ENCODE measurements at regions not wholly inside any gene's neighbourhood (a gene's known extent, or its start where the extent isn't known, plus 50 kb on each side); places are given as distances from the start of the nearest gene placed in this dataset.

DNA sequence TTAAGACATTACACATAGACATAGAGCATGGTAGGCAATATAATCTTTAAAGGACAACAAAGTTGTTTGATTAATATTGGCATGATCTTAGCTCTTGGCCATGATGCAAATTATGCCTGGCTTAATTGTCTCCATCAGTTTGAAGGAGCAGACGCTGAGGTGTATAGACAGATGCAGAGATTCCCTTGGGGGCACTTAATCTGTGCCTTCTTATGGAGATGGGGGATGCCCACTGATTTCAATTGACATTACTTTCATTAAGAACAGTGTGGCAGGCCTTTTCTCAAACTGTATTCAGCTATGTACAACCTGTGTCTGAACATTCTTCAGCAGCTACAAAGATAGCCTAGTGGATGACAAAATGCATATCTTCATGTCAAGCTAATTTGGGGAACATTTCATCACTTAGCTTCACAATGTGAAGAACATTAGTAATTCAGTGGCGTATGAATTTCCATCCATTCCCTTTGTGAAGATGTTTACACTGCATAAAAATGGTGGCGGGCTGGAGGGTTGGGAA is 85.3 kb upstream of the MYCBP2 start:
- H3K4me3 Mint-ChIP-seq = no peak overlapping the region
- no peak for DNase-seq
- H3K4me1 Mint-ChIP-seq = no peaks in the 10 kb centered on the region
- no peaks in the 10 kb centered on the region for H3K9me3 Mint-ChIP-seq
- H3K27ac Mint-ChIP-seq = no peak overlapping the region
- H3K27me3 Mint-ChIP-seq = no peaks in the 10 kb centered on the region
- intact Hi-C loops (cut with micrococcal nuclease) = no loop called here
- no peaks in the 10 kb centered on the region for H3K36me3 Mint-ChIP-seq (ENCODE audit: low read depth)

DNA sequence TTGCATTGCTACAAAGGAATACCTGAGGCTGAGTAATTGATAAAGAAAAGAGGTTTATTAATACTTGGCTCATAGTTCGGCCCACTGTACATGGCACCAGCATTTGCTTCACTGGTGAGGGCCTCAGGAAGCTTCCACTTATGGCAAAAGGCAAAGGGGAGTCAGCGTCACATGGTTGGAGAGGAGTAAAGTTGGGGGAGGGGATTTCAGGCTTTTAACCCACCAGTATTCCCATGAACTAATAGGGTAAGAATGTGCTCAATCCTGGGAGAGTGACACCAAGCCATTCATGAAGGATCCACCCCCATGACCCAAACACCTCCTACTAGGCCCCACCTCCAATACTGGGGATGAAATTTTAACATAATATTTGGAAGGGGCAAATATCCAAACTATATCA is 82.5 kb upstream of the MYCBP2 start:
- H3K4me3 Mint-ChIP-seq = no peak overlapping the region
- no peaks in the 10 kb centered on the region for H3K4me1 Mint-ChIP-seq
- no peaks in the 10 kb centered on the region for H3K36me3 Mint-ChIP-seq (ENCODE audit: low read depth)
- no peak for DNase-seq
- intact Hi-C loops (cut with micrococcal nuclease) = no loop called here
- H3K27ac Mint-ChIP-seq = no peak overlapping the region
- no peaks in the 10 kb centered on the region for H3K27me3 Mint-ChIP-seq
- no peaks in the 10 kb centered on the region for H3K9me3 Mint-ChIP-seq

DNA sequence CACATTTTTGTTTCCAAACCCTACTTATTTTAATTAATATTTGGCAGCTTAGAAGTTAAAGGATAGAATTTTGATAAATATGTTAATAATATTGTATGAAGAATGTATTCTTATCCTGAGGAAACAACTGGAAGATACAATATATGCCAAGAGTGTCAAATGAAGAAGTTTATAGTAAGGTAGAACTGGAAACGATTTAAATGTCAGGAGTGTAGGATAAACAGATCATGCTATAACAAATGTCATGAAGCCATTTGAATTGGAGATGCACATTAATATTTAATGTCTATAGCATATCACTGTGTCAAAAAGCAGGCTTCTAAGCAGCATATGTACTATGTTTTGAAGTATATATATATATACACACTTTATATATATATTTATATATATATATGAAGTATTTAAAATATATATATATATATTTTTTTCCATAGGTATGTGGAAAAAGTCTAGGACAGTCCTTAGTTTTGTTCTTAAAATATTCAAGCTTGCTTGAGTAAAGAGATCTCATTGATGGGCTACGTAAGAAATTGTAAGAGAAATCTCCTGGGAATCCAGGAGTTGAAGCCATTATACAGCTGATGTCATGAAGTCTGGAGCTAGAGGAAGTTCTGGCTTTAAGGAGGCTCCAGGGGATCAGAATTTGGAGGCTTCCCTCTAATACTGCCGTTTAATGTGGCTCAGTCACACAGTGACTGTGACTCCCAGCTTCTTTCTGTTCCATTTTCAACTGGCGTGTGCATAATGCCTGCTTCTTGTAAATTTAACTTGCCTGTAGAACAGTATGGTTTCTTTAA is 79.9 kb upstream of the MYCBP2 start:
- H3K4me1 Mint-ChIP-seq = no peaks in the 10 kb centered on the region
- H3K27me3 Mint-ChIP-seq = peaks cover 2% of the 10 kb centered on the region
- no peaks in the 10 kb centered on the region for H3K36me3 Mint-ChIP-seq (ENCODE audit: low read depth)
- peaks cover 1% of the 10 kb centered on the region for H3K9me3 Mint-ChIP-seq
- H3K27ac Mint-ChIP-seq = no peak overlapping the region
- intact Hi-C loops (cut with micrococcal nuclease) = no loop called here
- H3K4me3 Mint-ChIP-seq = no peak overlapping the region
- DNase-seq = no peak

DNA sequence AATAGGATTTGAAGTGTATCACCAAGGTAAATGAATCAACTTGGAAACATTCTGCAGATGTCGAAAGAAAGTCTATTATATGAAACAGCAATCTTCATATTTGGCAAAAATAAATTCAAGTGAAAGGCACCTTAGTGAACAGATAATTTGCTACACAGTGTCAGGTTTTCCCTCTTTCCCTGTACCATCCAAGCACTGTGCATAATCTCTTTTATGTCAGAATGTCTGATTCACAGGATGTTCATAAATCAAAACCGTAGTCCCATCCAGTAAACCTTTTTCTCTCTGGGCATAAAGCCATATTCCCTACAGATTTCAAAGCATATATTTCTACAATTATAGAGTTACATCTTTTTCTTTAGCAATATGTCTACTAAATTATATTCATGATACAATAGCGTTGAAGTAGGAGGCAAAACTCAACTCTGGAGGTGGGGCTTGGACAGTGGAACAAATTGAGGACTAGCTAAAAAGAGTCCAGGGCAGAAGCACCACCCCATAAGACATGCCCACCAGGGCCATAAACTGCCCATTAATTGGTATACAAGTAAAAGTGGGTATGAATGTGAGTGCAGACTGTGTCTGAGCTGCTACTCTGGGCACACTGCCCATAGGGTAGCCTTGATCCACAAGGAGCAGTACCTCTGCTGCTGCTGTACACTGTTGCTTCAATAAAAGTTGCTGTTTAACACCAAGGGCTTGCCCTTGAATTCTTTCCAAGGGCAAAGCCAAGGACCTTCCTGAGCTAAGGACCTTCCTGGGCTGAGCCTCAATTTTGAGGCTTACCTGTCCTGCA is 72.1 kb upstream of the MYCBP2 start:
- Mint-ChIP-seq H3K4me1 (no peaks in the 10 kb centered on the region), H3K9me3 (peaks cover 8% of the 10 kb centered on the region), H3K27ac (no peak overlapping the region), H3K4me3 (no peak overlapping the region), H3K36me3 (ENCODE audit: low read depth) (no peaks in the 10 kb centered on the region), H3K27me3 (peaks cover 20% of the 10 kb centered on the region)
- intact Hi-C loops (cut with micrococcal nuclease) = no loop called here
- DNase-seq = no peak

DNA sequence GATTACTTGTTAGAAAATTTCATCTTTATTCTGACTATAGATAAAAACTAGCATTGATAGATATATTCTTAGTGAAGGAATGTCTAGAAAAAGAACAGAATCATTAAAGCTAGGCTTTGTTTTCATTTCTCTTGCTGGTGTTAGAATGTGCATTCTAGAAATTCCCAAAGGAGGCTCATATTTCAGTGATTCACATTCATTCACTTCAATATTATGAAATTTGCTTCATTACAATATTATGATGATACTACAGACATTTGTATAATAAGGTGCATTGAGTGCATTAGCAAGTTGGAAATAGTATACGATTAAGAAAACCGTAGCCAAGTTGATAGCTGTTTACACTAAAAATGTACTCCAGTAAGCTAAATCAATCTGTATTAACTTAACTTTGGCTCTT is 70.7 kb upstream of the MYCBP2 start:
- intact Hi-C loops (cut with micrococcal nuclease) = no loop called here
- peaks cover 7% of the 10 kb centered on the region for H3K4me1 Mint-ChIP-seq
- no peaks in the 10 kb centered on the region for H3K36me3 Mint-ChIP-seq (ENCODE audit: low read depth)
- H3K9me3 Mint-ChIP-seq = peaks cover 8% of the 10 kb centered on the region
- peaks cover 20% of the 10 kb centered on the region for H3K27me3 Mint-ChIP-seq
- DNase-seq = no peak
- no peak overlapping the region for H3K4me3 Mint-ChIP-seq
- no peak overlapping the region for H3K27ac Mint-ChIP-seq

DNA sequence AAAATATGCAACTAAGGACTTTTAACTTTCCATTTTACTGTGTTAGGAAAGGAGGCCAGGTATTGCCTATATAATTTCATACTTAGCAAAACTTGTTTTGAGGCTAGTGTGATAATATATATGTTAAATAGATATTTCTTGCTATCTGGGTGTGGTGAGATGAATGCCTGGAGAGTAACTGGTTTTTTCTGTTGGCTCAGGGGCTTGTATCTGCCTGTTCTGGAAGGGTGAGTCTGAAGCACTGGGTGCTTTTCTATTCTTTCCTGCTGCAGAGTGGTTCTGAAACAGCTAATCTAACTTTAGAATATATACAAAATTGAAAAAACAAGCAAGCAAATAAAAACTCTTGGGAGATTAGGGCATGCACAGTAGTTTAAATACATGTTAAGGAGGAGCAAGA is 64.6 kb upstream of the MYCBP2 start:
- Mint-ChIP-seq H3K27ac (no peak overlapping the region), H3K36me3 (ENCODE audit: low read depth) (no peaks in the 10 kb centered on the region), H3K4me1 (peaks cover 12% of the 10 kb centered on the region), H3K4me3 (no peak overlapping the region), H3K27me3 (peaks cover 24% of the 10 kb centered on the region), H3K9me3 (peaks cover 3% of the 10 kb centered on the region)
- no peak for DNase-seq
- intact Hi-C loops (cut with micrococcal nuclease) = no loop called here

DNA sequence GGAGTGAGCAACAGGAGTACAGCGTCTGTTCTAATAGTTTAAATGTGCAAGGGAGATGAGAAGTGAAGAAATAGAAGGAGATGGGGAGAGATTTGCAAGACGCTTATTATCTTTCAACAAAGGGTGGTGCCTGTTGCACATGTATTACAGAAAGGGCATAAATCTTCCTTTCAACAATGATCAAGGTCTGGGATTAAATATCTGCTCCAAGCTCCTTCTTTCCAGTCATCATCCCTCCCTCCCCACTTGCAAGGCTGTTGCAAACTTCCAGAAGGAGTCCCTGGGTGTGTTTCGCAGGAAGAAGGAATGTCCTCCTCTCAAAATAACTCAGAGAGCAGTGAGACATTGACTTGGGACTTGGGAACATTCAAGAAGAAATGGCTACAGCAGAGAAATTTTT is 63.5 kb upstream of the MYCBP2 start:
- peaks cover 12% of the 10 kb centered on the region for H3K4me1 Mint-ChIP-seq
- H3K4me3 Mint-ChIP-seq = no peak overlapping the region
- no peak for DNase-seq
- H3K27me3 Mint-ChIP-seq = peaks cover 25% of the 10 kb centered on the region
- intact Hi-C loops (cut with micrococcal nuclease) = no loop called here
- peaks cover 3% of the 10 kb centered on the region for H3K9me3 Mint-ChIP-seq
- H3K27ac Mint-ChIP-seq = no peak overlapping the region
- H3K36me3 Mint-ChIP-seq (ENCODE audit: low read depth) = no peaks in the 10 kb centered on the region

DNA sequence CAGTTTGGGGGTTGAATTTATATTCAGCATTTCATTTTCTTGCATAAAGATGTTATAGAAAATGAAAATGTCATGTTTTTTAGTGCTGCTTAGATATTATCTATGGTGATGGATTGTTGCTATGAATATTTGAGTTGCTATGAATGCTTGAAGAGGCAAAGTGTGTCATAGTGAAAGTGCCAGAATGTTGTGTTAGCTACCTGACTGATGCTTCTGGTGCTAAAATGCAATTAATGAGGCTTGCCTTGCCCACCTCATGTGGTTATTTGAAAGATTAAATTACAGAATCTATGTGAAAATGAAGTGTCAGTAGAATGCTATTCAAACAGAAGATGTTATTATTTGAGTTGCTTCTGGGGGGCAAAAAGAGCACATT is 62.7 kb upstream of the MYCBP2 start:
- no peak overlapping the region for H3K27ac Mint-ChIP-seq
- H3K4me3 Mint-ChIP-seq = no peak overlapping the region
- H3K36me3 Mint-ChIP-seq (ENCODE audit: low read depth) = no peaks in the 10 kb centered on the region
- peaks cover 27% of the 10 kb centered on the region for H3K27me3 Mint-ChIP-seq
- H3K4me1 Mint-ChIP-seq = peaks cover 12% of the 10 kb centered on the region
- H3K9me3 Mint-ChIP-seq = peaks cover 3% of the 10 kb centered on the region
- intact Hi-C loops (cut with micrococcal nuclease) = loop anchor here (5.0 kb wide), 3 partner anchors 38 to 88 kb away; no protein-coding TSS in a partner anchor
- no peak for DNase-seq

DNA sequence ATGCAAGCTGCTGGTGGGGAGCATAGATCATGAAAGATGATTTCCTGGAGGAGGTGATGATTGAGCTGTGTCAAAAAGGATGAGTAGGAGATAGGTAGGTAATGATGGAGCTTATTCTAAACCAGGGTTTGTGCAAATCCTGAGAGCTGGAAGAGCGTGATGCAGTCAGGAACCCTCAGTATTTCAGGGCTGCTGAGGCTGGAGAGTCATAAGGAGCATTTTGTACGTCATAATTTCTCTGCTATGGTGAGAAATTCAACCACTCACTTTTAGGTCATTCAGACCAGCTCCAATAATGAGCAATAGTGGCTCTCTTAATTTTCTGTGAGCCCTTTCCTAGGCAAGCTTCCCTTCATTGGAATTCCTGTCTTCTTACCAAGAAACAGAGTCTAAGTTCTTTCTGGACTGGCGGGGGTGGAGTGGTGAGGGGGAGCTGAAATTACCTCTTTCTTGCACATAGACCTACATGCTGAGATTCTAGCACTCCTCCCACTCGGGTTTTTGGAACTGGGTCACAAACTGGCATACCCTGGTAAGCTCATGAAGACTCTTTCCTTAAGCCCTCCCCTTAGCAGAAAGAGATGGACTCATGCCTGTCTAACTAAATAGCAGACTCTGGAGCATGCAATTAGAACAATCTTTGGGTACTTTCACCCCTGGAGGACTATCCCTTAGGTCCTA is 62.2 kb upstream of the MYCBP2 start:
- H3K4me3 Mint-ChIP-seq = no peak overlapping the region
- H3K9me3 Mint-ChIP-seq = peaks cover 3% of the 10 kb centered on the region
- no peak for DNase-seq
- H3K4me1 Mint-ChIP-seq = peaks cover 12% of the 10 kb centered on the region
- H3K27me3 Mint-ChIP-seq = peaks cover 30% of the 10 kb centered on the region
- H3K36me3 Mint-ChIP-seq (ENCODE audit: low read depth) = no peaks in the 10 kb centered on the region
- peak overlapping the region; percentile 9 for H3K27ac Mint-ChIP-seq
- intact Hi-C loops (cut with micrococcal nuclease) = loop anchor here (5.0 kb wide), 3 partner anchors 38 to 88 kb away; no protein-coding TSS in a partner anchor

DNA sequence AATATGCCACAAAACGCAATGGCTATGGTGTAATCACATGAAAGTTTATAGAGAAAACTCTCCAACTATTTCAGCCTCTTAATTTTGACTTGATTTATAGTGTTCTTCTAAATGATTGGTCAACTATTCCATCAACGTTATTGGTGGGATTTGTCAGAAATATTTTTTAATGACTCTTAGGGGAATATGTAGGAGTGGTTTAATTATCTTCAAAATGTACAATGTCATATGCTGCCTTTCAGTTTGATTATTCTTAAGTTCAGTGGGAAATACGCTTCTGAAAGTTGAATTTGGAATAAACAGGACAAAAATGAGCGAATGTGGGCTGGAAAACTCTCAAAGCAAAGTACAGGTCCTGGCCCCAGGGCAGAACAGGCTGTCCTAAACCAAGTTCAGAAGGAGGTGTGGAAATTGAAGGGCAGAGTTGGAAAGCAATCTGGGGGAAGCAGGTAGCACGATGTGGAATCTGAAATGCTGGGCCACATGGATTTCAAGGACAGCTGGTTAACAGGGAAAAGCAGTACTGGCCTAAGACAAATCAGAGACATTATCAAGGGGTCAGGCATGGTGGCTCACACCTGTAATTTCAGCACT is 60.8 kb upstream of the MYCBP2 start:
- Mint-ChIP-seq H3K4me3 (no peak overlapping the region), H3K36me3 (ENCODE audit: low read depth) (no peaks in the 10 kb centered on the region)

DNA sequence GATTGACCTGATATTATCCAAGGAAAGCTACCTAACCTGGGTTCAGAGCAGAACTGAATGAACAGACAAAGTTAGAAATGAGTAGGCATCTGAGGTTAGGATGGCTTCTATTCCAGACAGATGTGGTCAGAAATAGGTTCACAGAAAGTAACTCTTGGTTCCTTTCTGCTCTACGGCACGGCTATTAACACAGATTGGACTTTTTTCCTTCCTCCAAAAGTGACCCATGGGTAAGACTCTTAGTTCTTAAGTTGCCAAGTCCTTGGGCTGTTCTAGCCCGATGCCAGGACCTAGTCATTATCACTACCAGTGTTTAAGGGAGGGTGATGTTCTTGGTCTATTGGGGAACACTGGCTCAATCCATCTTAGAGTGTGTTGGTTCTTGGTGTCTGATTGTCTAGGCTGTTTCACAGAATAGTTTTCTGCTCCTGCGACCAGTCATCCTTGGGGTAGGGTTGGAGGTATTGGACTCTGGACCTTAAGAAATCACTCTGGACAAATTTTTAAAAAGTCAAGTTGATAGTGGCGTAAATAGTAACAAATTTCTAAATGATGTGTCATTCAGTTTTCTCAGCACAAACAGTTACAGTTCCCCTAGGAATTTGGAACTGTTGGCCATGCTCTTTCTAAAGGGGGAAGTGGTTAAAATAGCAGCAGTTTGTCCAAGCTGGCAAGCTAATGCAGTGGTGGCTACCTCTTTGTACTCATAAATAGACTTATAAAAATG is 60.1 kb upstream of the MYCBP2 start:
- Mint-ChIP-seq H3K4me3 (no peak overlapping the region), H3K9me3 (peaks cover 3% of the 10 kb centered on the region), H3K36me3 (ENCODE audit: low read depth) (no peaks in the 10 kb centered on the region), H3K27ac (no peak overlapping the region), H3K4me1 (peaks cover 5% of the 10 kb centered on the region), H3K27me3 (peaks cover 43% of the 10 kb centered on the region)
- DNase-seq = no peak
- intact Hi-C loops (cut with micrococcal nuclease) = loop anchor here (5.0 kb wide), 3 partner anchors 40 to 90 kb away; no protein-coding TSS in a partner anchor

More for the DNA sequence above, 60.8 kb upstream of the MYCBP2 start:
- Mint-ChIP-seq H3K4me1 (peaks cover 5% of the 10 kb centered on the region), H3K27me3 (peaks cover 38% of the 10 kb centered on the region), H3K27ac (no peak overlapping the region), H3K9me3 (peaks cover 3% of the 10 kb centered on the region)
- intact Hi-C loops (cut with micrococcal nuclease) = loop anchor here (5.0 kb wide), 3 partner anchors 40 to 90 kb away; no protein-coding TSS in a partner anchor
- no peak for DNase-seq

DNA sequence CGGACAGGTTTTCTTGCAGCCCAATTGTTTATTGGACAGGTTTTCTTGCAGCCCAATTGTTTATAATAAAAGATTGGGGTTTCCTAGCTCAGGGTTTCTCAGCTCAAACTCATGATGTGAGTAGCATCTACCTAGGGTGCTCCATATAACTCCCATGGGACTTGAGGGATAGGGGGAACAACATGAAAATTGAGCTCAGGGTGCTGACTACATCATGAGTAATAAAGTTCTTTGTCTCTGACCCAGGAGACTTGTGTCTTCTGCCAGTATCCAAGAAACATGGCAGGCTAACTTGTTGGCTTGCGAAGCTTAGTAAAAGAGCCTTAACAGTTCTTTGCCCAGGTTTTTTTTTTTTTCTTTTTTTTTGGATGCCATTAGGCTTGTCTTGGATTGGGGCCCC is 59.2 kb upstream of the MYCBP2 start:
- no peak for DNase-seq
- Mint-ChIP-seq H3K27ac (no peak overlapping the region), H3K4me1 (peaks cover 5% of the 10 kb centered on the region), H3K4me3 (no peak overlapping the region), H3K36me3 (ENCODE audit: low read depth) (no peaks in the 10 kb centered on the region), H3K9me3 (peaks cover 3% of the 10 kb centered on the region), H3K27me3 (peaks cover 43% of the 10 kb centered on the region)
- intact Hi-C loops (cut with micrococcal nuclease) = loop anchor here (5.0 kb wide), 3 partner anchors 39 to 91 kb away; no protein-coding TSS in a partner anchor

DNA sequence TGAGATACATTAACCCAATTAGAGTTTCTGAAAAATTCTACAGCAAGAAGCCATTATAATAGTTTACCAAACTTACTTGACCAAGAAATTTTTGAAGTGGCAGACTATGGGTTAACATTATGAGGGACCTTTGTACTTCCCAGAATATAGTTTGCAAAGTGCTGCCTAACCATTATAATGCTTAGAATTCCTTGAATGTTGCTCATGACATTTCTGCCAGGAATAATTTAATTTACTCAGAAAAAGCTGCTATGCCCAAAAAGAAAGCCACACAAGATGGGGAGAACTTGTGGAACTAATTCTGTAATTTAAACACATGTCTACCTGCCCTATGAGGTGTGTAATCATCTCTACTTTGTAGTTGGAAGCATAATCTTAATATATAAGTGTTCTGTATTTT is 58.1 kb upstream of the MYCBP2 start:
- H3K36me3 Mint-ChIP-seq (ENCODE audit: low read depth) = no peaks in the 10 kb centered on the region
- peaks cover 37% of the 10 kb centered on the region for H3K27me3 Mint-ChIP-seq
- intact Hi-C loops (cut with micrococcal nuclease) = loop anchor here (5.0 kb wide), 3 partner anchors 38 to 92 kb away; no protein-coding TSS in a partner anchor
- no peak for DNase-seq
- H3K9me3 Mint-ChIP-seq = peaks cover 3% of the 10 kb centered on the region
- no peak overlapping the region for H3K4me3 Mint-ChIP-seq
- H3K27ac Mint-ChIP-seq = no peak overlapping the region
- peaks cover 5% of the 10 kb centered on the region for H3K4me1 Mint-ChIP-seq

Data from activated CD4-positive, alpha-beta T cell treated with anti-CD3 and anti-CD28 coated beads, Interleukin-2, amount 10 ng/mL, durations not matched to agents 24 days and 14 days (primary cell).